ENCODE measurements at regions not wholly inside any gene's neighbourhood (a gene's known extent, or its start where the extent isn't known, plus 50 kb on each side); places are given as distances from the start of the nearest gene placed in this dataset.

DNA sequence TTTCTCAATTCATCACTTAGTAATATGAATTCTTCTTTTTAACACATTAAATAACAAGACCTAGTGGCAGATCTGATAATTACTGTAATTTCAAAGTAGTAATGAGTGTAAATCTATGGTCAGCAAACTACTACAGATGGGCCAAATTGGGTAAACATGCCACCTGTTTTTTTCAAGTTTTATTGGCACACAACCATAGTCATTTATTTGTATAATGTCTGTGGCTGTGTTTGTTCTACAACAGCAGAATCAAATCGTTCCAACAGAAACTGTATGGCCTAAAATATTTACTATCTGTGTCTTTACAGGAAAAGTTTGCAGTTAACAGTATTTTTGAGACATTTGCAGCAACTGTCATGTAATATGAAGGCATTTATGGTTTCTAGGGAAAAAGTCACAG, 86.1 kb upstream of the EYA2 start:
- Mint-ChIP-seq H3K36me3 (no peaks in the 10 kb centered on the region), H3K9me3 (no peaks in the 10 kb centered on the region), H3K27ac (no peak overlapping the region)
- ATAC-seq: no peak
- DNase-seq (ENCODE audit: low spot score in 2 of 2): no peak

DNA sequence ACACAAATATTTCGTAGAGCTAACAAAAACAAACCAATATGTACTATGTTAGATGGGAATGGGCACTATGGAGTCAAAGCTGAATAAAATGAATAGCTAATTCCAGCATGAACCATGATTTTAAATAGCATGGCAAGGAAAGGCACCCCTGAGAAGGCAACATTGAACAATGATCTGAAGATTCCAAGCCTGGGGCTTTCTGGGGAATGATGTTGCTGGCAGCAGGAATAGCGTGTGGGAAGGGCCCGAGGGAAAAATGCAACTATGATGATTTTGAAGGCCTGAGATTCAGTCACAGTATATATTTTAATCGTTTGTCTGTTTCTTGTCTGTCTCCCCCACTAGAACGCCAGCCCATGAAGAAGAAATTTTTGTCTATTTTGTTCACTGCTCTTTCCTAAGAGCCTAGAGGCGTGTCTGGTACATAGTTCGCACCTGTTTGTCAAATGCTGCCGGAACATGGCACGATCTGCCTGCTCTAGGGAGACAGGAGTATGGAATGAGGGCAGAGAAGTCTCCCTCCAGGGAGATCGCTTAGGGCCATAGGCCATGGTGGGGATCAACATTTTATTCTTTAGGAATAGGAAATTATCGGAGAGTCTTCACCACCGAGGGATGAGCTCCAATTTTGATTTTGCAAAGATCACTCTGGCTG, 84.8 kb upstream of the EYA2 start:
- DNase-seq (ENCODE audit: low spot score in 2 of 2) (no peak), ATAC-seq (no peak)
- Mint-ChIP-seq H3K9me3 (no peaks in the 10 kb centered on the region), H3K27ac (no peak overlapping the region), H3K36me3 (no peaks in the 10 kb centered on the region)

- H3K27ac Mint-ChIP-seq: no peak overlapping the region
- ATAC-seq: no peak
- H3K36me3 Mint-ChIP-seq: no peaks in the 10 kb centered on the region
These were observed 84.0 kb upstream of the EYA2 start for GRCh38 chr20:46810448-46811223.

DNA sequence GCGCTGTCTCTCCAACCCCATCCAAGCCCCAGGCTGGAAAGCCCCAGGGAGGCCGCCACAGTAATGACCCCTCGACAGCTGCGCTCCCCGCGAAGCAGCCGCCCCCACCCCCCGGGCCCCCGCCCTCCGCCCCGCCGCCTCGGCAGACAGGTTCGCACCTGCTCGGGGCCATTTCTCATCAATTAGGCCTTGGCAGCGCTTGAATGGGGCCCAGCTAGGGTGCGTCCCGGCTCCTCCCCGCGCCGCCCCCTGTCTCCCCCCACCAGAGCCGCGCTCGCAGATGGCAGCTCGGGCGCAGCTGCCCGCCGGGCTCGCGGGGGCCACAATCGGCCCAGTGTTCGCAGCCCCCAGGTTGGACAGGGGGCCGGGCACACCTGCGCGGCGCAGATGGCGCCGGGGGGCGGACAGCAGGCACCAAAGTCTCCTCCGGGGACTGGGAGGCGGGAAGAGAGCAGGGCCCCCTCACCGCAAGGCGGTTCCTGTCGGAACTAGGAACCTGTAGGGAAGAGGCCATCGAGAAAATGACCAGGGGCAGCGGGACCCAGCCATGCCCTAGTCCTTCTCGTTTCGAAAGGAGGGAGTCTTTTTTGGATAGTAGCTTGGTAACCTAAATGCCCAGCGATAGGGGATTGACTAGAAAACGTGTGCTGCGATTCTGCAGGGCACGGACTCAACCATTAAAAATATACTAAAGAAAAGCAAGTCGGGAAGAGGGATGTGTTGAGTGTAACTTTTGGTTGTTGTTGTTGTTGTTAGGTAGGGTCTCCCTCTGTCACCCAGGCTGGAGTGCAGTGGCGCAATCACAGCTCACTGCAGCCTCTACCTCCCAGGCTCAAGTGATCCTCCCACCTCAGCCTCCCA, 83.2 kb upstream of the EYA2 start:
- no peaks in the 10 kb centered on the region for H3K36me3 Mint-ChIP-seq
- no peak overlapping the region for H3K27ac Mint-ChIP-seq
- H3K9me3 Mint-ChIP-seq: no peaks in the 10 kb centered on the region
- ATAC-seq (no peak), DNase-seq (ENCODE audit: low spot score in 2 of 2) (no peak)

More at GRCh38 chr20:46810448-46811223, 84.0 kb upstream of the EYA2 start:
- DNase-seq (ENCODE audit: low spot score in 2 of 2): no peak
- no peaks in the 10 kb centered on the region for H3K9me3 Mint-ChIP-seq

DNA sequence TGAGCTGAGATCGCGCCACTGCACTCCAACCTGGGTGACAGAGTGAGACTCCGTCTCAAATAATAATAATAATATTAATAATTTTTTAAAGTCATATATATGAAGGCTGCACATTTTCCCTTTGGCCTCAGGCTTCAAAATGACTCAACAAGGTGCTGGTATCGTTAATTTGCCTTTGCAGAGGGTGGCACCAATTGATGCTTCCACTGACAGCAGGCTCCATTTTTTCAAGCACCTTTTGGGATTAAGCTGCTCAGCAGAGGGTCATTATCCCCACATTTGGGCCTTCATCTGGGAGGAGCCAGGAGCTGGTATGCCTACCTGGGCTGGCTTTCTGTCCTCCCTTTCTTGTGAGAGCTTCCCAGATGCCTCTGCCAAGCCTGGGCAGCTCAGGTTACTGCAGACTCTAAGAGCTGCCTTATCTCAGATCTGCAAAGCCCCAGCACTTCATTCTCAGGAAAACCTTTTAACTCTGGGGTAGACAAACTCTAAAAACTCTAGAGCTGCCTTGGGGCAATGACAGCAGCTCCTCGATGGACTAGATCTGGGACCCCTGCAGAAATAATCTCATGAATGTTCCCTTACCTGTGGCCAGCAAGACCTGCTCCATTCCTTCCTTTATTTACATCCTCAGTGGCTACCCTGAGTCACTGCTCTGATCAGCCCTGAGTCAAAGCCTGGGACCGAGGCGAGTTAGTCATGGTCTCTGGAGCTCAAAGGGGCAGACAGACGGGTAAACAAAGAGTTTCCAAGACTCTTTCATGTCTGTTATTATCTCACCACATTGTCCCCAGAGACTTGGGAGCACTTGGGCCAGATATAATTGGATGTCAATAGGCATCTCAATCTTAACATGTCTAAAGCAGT, 80.0 kb upstream of the EYA2 start:
- DNase-seq (ENCODE audit: low spot score in 2 of 2) (no peak), ATAC-seq (peak; percentile 57 to 64)
- Mint-ChIP-seq H3K27ac (no peak overlapping the region), H3K9me3 (no peaks in the 10 kb centered on the region), H3K36me3 (no peaks in the 10 kb centered on the region)

GRCh38 chr20:46816097-46816496, 78.5 kb upstream of the EYA2 start:
- no peak overlapping the region for H3K27ac Mint-ChIP-seq
- H3K36me3 Mint-ChIP-seq: no peaks in the 10 kb centered on the region
- no peaks in the 10 kb centered on the region for H3K9me3 Mint-ChIP-seq
- DNase-seq (ENCODE audit: low spot score in 2 of 2) (no peak), ATAC-seq (no peak)

DNA sequence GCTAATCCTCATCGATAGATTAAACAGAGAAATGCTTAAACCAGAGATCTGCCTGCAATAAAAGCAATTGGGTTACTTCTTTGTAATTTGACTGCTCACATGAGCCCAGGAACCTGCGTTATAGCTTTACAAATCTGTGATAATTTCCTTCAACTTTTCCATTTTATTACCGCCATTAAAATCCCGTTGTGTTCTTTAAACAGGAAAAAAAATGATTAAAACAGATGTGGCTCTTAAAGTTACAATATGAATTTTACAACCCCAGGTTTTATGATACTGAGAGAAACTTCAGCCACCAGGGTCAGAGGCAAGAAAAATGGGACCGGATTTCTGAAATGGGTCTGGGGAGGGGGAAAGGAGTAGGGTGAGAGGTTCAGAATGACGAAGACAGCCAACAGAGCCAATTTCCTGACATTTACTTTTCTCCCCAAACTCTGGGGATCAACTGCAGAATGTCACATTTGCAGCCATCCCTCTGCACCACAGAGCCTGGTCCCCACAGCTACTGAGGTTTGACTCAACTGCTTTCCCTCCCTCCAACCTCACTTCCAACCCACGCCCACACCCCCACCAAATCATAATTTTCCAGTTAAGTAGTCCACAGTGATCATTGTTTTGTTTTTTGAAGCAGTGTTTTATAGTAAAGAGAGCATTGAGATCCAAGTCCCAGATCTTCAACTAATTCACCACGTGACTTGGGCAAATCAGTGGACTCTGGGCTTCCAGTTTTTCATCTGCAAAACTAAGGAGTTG, 77.6 kb upstream of the EYA2 start:
- no peak for DNase-seq (ENCODE audit: low spot score in 2 of 2)
- Mint-ChIP-seq H3K27ac (no peak overlapping the region), H3K36me3 (no peaks in the 10 kb centered on the region), H3K9me3 (no peaks in the 10 kb centered on the region)
- no peak for ATAC-seq

DNA sequence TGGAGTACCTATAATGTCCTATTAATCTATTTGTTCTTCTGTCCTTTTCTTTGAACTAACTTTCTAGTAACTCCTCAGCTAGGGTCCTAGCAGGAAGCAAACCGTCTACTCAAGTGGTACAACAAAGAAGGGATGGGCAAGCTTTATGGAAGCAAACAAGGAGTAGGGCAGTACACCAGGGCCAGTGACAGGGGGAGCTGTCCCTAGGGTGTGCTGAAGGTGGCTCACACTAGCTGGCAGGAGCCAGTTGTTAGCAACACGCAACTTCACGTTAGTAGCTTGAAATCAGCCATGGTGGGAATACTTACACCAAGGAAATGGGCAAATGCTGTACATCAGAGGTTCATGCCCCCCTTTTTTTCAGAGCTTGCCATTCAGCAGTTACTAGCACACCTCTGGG, 74.0 kb upstream of the EYA2 start:
- DNase-seq (ENCODE audit: low spot score in 2 of 2): no peak
- Mint-ChIP-seq H3K9me3 (peaks cover 0 to 4% of the 10 kb centered on the region in 2 donors), H3K36me3 (no peaks in the 10 kb centered on the region), H3K27ac (no peak overlapping the region)
- ATAC-seq: peak in 1 of 2 donors; percentile 44

- Mint-ChIP-seq H3K36me3 (no peaks in the 10 kb centered on the region), H3K27ac (no peak overlapping the region), H3K9me3 (peaks cover 4% of the 10 kb centered on the region in 2 donors)
- DNase-seq (ENCODE audit: low spot score in 2 of 2): no peak
- ATAC-seq: no peak
These were observed 71.3 kb upstream of the EYA2 start for GRCh38 chr20:46823271-46823751.

DNA sequence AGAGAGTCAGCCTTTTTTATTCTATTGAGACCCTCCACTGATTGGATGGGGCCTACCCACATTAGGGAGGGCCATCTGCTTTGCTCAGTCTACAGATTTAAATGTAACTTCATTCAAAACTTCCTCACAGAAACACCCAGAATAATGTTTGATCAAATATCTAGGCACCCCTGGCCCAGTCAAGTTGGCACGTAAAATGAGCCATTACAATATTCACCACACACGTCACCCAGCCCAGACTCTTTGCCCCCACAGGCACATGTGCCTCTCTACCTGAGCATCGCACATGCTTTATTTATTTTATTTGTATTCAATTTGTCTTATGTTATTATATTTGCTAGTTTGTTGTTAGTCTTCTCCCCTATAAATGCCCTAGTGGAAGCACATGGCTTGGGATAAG, 70.9 kb upstream of the EYA2 start:
- Mint-ChIP-seq H3K9me3 (peaks cover 4% of the 10 kb centered on the region in 2 donors), H3K36me3 (no peaks in the 10 kb centered on the region), H3K27ac (no peak overlapping the region)
- no peak for DNase-seq (ENCODE audit: low spot score in 2 of 2)
- ATAC-seq: no peak

DNA sequence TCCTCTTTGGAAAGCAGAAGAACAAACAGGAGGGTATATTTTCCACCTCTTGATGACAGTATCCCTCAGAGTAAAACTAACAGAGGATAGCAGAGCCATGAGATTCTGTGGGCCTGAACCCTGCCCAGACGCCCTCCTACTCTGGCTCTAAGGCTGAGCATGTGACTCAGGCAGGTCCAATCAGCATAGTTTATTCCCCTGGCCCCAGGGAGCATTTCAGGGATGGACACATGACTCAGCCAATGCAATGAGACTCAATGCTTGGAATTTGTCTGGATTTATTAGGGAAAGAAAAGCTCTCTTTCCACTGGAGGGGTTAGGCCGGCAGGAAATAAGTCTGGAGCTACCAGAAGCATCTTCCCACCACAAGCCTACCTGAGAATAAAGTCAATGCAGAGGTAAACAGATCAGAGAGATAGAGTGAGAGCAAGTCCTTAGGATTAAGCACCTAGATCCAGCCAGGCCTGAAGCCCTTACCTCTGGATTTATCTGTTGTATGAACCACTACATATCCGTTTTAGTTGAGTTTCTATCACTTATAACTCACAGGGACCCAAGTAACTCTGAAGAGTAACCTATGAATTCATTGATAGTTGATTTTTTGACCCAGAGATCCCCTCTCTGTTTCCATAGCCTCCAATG, 68.2 kb upstream of the EYA2 start:
- no peak overlapping the region for H3K27ac Mint-ChIP-seq
- DNase-seq (ENCODE audit: low spot score in 2 of 2): no peak
- peaks cover 4% of the 10 kb centered on the region in 2 donors for H3K9me3 Mint-ChIP-seq

GRCh38 chr20:46827718-46828458, 66.8 kb upstream of the EYA2 start:
- ATAC-seq (no peak), DNase-seq (ENCODE audit: low spot score in 2 of 2) (no peak)
- Mint-ChIP-seq H3K36me3 (no peaks in the 10 kb centered on the region), H3K9me3 (peaks cover 4% of the 10 kb centered on the region in 2 donors), H3K27ac (no peak overlapping the region)

More for the DNA sequence above, 68.2 kb upstream of the EYA2 start:
- no peak for ATAC-seq
- H3K36me3 Mint-ChIP-seq: no peaks in the 10 kb centered on the region

DNA sequence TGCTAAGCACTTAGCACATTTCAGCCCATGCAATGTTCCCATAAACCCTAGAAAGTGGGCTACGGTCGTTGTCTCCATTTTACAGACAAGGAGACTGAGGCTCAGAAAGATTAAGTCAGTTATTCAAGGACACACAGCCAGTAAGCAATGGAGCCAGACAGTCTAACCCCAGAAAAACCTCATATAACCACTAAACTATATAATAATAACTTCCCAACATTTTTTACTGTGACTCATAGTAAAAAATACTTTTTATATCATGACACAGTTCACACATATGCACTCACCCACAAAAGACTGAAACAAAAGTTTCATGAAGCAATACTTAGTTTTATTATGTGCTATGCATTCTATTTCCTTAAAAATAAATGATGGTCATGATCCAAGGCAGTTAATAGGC, 66.2 kb upstream of the EYA2 start:
- Mint-ChIP-seq H3K36me3 (no peaks in the 10 kb centered on the region), H3K9me3 (peaks cover 4% of the 10 kb centered on the region in 2 donors), H3K27ac (no peak overlapping the region)
- ATAC-seq: peak in 1 of 2 donors; percentile 41
- DNase-seq (ENCODE audit: low spot score in 2 of 2): no peak

DNA sequence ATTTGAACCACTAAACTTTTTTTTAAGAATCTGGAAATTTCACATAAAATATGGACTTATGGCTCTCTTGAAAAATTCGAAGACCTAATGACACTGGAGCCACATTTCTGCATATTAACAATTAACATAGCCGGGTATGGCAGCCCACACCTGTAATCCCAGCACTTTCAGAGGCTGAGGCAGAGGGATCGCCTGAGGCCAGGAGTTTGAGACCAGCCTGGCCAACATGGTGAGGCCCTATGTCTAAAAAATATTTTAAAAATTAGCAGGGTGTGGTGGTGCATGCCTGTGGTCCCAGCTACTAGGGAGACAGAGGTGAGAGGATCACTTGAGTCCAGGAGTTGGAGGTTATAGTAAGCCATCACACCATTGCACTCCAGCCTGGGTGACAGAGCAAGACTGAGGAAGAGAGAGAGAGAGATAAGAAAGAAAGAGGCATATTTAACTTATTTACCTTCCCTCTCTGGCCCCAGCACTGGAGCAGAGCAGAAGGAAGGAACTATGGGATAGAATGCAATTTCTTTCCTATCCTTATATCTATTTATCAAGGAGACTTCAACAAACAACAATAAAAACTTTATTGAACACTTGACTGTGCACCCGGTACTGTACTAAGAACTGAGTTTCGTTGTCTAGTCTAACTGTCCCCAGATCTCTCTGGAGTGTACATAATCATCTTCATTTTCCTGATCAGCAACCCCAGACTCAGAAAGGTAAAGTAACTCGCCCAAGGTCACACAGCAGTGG, 63.6 kb upstream of the EYA2 start:
- no peak overlapping the region for H3K27ac Mint-ChIP-seq
- H3K9me3 Mint-ChIP-seq: peaks cover 0 to 4% of the 10 kb centered on the region in 2 donors
- no peaks in the 10 kb centered on the region for H3K36me3 Mint-ChIP-seq
- DNase-seq (ENCODE audit: low spot score in 2 of 2) (no peak), ATAC-seq (no peak)

Measured in activated naive CD4-positive, alpha-beta T cell treated with anti-CD3 and anti-CD28 coated beads, Interleukin-2, amount 50 U/mL, for 72 hours (primary cell).